ENCODE measurements at regions not wholly inside any gene's neighbourhood (a gene's known extent, or its start where the extent isn't known, plus 50 kb on each side); places are given as distances from the start of the nearest gene placed in this dataset.
"Not testable (repeated sequence)": the region's sequence is repeated elsewhere in the genome, so short reads cannot be mapped to it uniquely, and the experiment has no call there.

DNA sequence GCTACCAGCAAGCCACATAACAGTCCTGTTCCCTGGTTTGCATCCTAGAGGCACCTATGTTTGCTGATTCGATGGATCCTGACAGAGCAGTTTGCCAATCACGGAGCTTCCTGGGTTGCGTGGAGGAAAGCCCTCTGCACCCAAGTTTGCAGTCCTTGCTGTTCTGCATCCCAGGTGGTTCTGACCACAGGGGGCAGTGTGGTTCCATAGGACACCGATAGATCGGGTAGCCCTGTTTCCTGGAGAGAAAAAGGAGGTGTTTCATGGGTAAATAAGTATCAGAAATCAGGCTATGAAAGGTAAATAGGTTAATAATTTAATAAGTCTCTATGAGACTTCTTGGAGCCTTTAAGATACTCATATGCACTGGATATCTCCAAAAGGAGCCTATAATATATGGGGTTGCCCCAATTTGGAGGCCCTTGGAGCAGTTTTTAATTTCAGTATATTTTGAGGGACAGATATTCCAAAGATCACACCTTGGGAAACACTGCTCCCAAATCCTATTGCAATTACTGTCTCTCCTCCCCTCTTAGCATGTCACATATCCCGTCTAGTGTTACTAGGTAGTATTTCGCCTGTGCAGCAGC is 194.6 kb upstream of the TPM1 start:
- peak; percentile 23 to 70 for DNase-seq

DNA sequence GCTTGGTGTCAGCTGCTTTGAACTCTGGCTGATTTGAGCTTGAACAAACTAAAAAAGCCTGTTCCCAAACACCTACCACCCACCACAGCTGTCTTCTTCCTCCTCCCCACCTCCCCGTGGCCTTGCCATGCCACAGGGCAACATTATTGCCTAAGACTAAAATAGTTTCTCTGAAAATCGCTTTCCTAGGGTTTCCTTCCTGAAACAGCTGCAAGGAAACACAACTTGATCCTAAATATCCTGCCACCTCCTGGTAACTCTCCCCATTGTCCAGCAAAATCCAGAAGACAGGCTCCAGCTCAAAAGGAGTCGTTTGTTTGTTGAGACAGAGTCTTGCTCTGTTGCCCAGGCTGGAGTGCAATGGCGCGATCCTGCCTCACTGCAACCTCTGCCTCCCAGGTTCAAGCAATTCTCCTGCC is 193.9 kb upstream of the TPM1 start:
- DNase-seq: no peak

DNA sequence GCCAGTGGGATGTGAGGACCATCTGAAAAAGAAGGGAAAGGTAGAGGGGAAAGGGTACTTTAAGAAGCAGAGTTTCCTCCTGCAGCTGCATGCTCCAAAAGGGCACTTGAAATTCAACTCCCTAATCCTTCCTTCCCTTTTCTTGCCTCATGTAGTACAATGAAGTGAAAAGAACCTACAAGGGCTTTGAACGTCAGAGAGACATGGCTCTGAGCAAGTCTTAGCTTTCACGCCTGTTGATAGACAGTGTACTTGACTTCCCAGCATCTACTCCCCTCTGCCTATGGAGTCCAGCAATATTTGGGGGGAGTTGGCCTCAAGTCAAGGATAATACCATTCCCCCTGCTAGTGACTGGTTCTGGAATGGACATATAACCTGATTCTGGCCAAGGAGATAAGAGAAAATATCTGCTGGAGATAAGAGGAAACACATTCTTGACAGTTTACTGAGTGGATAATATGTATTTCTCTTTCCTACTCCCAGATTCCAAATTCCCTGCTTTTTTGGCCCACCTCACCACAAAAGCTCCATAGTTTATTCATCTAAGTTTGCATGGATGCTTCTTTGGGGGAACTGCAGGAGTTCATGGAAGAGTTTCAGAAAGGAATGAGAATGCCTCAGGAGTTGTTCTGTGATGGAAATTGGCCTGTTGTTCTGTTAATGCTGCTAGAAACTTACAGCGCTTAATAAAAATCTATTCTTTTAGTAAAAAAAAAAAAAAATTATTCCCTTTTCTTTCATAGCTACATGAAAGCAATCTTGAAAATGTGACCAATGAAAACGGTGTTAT is 193.0 kb upstream of the TPM1 start:
- DNase-seq: no peak

DNA sequence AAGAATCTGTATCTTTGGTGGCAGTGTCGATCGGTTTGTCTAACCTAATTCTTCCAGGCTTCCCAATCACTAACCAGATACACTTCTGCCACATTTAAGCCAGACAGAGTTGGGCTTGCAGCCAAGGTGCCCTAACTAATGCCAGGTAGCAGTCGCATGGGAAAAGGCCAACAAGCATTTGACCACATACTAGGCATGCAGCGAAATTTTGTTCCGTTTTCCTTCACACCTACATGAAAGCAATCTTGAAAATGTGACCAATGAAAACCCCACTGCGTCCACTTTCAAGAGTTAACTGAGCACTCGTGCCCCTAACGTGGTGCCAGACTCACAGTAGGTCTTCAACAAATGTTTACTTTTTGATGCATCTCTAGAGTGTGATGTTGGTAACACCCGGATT is 192.2 kb upstream of the TPM1 start:
- no peak for DNase-seq

DNA sequence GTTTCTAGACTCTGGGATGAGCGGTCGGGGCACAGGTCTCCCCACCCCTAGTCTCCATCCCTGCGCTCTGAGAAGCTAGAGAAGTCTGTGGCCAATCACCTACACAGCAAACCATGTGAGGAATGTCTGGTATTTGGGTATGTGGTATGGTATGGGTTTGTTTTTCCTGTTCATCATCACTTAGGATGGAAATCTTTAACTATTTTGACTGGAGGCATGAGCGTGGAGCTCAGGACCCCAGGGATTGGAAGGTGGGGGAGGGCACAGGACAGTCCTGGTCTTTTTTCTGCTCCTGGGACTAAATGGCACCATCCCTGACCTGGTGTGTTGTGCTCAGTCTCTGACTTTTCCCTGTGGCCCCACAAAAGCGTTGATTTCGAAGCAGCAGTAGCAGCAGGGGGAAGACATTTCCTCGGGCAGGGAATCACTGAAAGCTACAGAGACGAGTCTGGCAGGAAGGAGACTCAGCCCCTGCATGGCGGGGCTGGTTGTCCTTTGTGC is 191.7 kb upstream of the TPM1 start:
- no peak for DNase-seq

DNA sequence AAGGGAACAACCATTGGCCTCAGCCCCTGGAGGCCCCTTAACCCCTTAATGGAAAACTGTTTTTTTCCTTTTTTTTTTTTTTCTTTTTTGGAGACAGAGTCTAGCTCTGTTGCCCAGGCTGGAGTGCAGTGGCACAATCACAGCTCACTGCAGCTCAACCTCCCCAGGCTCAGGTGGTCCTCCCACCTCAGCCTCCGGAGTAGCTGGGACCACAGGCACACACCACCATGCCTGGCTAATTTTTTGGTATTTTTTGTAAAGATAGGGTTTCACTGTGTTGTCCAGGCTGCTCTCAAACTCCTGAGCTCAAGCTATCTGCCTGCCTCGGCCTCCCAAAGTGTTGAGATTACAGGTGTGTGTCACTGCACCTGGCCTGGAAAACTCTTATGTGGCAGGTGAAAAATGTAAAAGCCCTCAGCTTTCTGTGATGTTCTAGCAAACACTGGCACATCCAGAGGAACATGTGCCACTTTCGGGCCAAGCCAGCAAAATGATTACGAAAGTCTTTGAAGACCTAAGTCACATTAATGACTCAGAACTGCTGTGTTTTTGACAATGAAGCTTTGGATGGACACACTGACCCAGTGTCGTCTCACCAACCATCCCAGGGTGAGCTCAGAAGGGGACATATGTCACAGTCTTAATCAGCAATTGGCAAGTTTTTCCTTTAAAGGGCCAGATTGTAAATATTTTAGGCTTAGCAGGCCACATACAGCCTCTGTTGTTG is 189.3 kb upstream of the TPM1 start:
- DNase-seq: no peak

DNA sequence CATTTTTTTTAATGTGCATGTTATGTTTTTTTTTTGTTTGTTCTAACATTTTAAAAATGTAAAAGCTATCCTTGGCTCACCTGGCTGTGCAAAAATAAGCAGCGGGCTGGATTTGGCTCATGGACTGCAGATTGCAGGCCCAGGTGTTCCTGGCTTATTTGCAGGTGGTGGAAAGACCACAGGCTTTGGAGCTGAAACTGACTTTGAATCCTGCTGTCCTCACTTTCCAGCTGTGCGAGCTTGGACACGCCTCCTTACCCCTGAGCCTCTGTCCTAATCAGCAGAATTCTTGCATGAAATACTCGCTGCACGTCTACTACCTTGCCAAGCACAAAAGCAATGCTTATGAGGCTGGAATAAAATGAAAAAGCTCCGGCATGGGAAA is 188.7 kb upstream of the TPM1 start:
- DNase-seq: peak in 1 of 2 experiments; percentile 16

DNA sequence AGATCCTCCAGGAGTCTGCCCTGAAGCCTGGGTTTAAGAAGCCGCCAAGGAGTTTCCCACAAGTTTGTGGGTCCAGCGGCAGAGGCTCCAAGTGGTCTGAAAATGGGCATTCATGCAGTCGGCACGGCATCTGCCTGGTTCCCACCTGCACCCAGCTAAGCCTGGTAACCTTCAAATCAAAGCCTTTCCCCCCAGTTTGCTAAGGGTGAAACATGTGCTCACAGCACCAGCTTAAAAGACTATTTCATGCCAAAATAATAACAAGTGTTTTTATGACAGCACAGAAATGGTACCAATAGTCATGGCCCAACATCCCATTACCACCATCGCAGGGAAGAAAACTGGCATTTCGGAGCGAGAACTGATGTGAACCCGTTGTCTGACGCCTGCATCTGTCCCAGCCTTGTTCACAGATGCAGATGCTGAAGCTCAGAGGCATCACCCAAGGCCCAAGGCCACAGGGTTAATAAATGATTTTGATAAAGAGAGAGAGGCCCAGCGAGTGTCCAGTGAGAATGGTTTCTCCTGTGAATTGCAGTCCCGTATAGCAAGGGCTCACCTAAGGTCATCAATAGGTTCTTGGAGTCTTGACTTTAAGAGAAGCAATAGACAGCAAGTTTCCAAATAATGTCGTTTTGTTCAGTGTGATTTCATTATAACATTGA is 188.0 kb upstream of the TPM1 start:
- no peak for DNase-seq

DNA sequence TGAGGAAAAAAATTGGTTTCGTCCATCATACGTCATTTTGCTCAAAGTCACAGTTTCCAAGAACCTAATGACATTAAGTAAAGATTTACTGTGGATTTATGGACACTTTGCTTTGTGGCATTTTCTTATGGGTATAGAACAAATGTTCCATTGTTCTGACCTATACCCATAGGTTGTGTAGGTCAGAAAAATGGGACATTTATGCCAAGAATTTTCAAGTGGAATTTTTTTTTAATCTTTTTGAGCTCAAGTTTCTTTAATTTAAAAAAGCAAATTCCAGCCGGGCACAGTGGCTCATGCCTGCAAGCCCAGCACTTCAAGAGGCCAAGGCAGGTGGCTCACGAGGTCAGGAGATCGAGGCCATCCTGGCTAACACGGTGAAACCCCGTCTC is 187.5 kb upstream of the TPM1 start:
- DNase-seq: no peak

DNA sequence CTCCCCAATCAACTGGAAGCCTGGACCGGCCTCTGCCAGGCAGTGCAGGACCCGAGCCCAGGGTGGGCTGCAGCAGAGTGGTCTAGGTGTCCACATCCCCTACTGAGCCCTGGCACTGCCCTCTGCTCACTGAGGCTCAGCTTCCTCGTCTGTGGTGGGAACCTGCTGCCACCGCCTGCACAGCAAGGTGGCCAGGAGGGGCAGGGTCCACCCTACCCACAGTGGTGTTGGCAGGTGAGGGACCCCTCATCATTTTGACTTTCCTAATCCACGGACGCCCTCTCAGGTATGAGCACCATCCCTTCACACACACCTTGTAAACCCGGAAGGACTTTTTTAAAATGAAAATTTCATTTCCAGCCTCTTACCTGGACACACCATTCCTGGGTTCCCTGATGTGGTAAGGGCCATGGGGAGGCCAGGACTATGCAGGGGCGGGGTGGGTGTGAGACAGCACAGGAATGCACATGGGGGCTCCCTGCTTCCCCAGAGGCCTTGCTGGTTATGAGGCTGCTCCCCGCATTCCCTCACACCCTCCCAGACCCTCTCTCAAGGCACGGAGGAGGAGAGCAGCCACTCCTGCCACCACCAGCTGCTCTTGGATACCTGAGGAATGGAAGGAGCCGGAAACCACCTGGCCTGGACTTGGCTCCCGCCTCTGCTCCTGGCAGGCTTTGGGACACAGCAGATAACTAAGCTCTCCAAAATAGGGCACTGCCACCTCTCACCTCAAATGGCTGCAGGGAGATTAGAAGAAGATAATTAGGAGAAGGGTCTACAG is 185.9 kb upstream of the TPM1 start:
- no peak for DNase-seq

DNA sequence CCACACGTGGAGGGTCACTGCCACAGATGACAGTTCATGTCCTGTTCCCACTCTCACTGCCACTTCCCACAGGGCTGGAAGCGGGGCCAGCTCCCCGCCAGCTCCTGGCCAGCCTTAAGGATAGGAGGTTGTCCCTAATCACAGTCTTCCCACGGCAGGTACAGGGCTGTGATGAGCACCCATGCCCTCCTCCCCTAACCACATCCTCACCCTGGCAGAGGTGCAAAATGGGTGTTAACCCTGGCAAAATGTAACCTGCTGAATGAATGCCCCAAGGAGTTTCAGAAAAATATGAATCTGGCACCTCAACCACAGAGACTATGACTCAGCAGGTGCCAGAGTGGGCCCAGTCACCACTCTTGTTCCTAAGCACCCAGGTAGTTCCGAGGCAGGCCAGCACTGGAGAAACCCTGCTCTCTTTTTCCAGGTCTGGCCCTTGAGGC is 185.1 kb upstream of the TPM1 start:
- no peak for DNase-seq

DNA sequence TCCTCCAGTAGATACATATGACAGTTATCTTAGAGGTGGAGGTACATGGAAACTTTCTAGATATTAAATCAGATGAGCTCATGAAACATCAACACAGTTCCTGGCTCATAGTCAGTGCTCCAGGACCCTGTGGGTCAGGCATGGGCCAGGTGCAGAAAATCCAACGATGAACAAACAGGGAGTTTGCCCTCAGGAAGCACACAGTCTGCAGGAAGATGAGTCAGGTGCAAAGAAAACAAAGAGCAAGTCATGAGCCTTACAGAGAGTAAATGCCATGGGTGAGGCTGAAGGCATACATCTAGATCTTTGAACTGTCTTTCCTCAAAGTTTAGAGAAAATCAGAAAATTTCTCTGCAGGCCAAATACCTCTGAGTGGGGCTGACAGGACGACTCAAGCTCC is 184.2 kb upstream of the TPM1 start:
- DNase-seq: no peak

DNA sequence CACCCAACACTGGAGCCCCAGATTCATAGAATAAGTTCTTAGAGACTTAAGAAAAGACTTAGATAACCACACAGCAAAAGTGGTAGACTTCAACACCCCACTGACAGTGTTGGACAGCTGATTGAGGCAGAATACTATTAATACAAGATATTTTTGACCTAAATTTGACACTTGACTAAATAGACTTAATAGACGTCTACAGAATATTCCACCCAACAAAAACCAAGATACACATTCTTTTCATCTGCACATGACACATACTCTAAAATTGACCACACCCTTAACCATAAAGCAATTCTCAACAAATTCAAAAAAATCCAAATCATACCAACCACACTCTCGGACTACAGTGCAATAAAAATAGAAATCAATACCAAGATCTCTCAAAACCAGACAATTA is 179.8 kb upstream of the TPM1 start:
- DNase-seq: no peak

DNA sequence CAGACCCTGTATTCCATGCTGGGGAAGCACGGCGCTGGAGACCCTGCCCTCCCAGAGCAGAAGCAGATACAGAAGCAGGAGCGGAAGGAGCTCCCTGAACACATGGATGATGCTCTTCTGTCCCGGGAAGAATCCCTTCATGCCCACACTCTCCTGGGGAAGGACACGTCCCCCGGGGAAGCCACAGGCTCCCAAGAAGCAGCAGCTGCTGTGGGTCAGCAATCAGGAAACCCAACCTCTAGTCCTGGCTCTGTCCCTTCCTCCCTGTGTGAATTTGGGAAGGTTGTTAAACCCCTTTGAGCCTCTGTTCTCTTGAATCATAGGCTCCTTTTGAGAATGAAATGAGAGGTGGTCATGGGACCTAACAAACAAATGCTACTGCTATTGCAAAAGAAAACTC is 176.2 kb upstream of the TPM1 start:
- DNase-seq: no peak

DNA sequence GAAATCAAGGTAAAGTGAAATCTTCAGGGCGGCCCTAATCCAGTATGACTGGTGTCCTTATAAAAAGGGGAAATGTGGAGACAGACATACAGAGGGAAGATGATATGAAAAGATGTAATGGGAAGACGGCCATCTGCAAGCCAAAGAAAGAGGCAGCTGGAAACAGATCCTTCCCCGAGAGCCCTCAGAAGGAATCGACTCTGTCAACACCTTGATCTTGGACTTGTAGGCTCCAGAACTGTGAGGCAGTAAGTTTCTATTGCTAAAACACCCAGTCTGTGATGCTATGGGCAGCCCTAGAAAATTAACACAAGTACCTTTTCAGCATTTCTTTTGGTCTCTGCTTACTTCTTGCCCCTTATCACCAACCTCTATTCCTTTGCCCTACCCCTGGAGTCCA is 174.7 kb upstream of the TPM1 start:
- no peak for DNase-seq

DNA sequence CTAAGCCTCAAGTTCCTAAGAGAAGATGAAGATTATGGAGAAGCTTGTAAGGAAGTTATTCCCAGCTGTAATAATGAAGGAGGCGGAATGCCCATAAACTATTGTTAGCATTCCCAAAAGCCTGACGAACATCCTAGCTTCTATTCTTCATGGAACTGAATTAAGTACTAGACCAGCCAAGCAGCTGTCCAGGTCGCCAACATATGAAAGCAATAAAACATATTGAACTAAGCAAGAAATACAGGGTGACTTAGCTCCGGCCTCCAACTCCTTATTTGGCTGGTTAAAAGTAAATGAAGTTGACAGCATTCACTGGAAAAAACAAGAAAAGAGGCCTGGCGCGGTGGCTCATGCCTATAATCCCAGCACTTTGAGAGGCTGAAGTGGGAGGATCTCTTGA is 174.0 kb upstream of the TPM1 start:
- DNase-seq: no peak

DNA sequence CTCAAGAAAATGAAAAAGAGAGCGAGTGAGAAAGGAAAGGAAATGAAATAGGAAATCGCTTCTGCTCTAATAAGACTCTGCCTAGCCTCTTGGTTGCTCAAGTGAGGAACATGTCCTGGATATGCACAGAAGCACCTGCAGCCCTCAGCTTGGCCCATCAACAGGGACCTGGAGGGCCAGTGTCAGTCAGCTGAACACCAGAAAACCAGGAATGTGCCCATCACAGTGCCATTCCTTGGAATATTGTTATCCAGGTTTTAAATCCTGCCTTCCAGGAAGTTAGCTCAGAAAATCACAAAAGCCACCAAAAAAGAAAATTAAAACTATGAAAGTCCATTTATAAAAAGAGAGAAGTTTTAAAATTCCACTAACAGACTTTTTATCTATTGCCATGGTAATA is 173.4 kb upstream of the TPM1 start:
- no peak for DNase-seq

DNA sequence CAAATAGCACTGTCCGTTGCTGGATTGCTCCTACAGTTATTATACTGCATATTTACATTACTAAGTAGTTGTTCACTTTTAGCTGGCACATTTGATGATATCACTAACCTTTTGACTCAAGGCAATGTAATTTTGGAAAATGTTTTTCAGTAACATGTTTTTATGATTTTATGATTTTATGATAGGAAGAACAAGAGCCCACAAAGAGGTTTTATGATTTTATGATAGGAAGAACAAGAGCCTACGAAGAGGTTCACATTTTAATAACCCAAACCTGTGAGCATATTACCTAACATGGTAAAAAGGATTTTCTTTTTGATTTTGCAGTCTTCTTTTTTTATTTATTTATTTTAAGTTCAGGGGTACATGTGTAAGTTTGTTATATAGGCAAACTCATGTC is 172.3 kb upstream of the TPM1 start:
- no peak for DNase-seq

DNA sequence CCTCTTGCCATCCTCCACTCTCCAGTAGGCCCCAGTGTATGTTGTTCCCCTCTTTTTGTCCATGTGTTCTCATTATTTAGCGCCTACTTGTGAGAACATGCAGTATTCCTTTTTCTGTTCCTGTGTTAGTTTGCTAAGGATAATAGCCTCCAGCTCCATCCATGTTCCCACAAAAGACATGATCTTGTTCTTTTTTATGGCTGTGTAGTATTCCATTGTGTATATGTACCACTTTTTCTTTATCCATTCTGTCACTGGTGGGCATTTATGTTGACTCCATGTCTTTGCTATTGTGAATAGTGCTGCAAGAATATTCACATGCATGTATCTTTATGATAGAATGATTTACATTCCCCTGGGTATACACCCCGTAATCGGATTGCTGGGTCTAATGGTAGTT is 171.8 kb upstream of the TPM1 start:
- not testable (repeated sequence) for DNase-seq

DNA sequence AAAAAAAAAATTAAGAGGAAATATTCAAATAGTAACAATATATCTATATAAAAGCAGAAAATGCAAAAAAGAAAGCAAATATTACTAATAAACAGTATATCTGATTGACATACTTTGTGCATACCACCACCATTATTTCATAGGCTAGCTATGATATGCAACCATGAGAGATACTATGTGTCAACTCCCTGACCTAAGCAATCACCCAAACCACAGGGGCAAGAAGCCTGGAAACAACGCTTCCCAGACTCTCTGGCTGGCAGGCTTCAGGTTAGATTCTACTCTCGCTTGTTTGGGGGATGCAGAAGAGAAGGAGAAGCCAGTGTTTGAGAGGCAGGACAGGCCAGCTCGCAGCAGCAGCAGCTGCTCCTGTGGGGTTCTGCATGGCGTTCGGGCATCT is 169.3 kb upstream of the TPM1 start:
- DNase-seq: no peak

DNA sequence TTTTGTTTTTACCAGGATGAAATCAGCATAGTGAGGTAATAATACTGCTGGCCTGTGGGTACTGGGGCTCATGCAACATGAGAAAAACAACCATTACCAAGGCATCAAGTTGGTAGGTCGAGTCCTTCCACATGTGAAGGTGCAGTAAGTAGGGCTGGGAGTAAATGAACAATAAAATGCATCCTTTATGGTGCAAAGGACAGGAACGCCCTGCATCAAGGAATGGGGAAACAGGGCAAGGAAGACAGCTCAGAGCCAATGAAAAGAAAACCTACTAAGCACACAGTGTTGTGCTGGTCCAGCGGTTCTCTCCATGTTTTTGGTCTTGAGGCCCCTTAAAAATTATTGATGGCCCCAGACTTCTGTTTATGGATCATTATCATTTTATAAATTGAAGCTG is 168.5 kb upstream of the TPM1 start:
- no peak for DNase-seq

DNA sequence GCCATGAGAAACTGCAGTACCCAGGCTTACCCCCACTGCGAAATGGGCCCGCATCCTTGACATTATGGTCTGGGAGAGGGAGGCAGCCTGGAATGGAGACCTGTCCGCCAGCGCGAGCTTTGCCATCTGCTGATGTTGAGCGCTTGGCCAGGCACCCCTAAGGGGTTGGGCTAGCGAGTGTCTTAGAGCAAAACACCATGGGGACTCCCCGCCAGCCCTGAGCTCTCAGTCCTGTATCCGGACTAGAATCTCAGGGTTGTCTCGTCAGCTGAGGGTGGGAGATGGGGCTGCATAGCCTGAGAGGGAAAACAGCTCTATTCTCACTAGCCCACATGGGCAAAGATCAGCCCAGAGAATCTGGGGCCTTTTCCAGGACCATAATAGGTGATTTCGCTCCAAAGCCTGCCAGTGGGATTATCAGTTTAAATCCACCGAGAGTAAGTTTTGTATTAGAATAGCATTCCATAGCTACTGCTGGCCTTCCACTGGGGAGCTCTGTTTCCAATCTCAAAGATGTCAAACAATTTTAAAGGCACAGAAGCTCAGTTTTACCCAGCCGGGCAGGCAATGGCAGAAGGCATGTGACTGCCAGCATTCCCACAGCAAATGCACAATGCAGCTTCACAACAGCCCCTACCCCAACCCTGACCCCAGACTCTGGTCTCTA is 167.5 kb upstream of the TPM1 start:
- no peak for DNase-seq

Data from NCI-H526 (cell line).